ENCODE measurements at regions not wholly inside any gene's neighbourhood (a gene's known extent, or its start where the extent isn't known, plus 50 kb on each side); places are given as distances from the start of the nearest gene placed in this dataset.

DNA sequence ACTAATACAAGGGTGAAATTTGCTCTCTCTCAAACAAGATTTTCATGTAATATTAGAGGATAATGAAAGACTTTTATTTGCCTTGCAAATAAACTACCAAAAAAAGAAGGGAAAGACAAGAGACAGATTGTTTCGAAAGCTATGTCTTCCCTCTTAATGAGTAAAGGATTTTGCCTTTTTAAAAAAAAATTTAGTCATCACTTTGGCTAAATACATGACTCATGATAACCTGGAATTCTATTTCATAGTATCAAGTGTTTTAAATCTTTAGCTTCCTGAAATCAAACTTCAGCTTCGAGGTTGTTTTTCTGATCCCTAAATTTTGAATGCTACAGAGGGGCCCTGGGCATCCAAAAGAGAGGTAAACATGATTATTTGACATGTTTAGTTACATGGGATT is 144.4 kb downstream of the CCDC59 start:
- no peaks in the 10 kb centered on the region for H3K4me1 ChIP-seq (ENCODE audit: control insufficient read depth, insufficient read depth, low read length)
- Mint-ChIP-seq H3K27me3 (ENCODE audit: insufficient read depth) (no peaks in the 10 kb centered on the region), H3K36me3 (ENCODE audit: low read depth) (no peaks in the 10 kb centered on the region), H3K9me3 (peaks cover 43% of the 10 kb centered on the region), H3K27ac (no peak overlapping the region), H3K4me1 (no peaks in the 10 kb centered on the region), H3K4me3 (no peak overlapping the region)
- no peak overlapping the region for H3K9ac ChIP-seq (ENCODE audit: extremely low read depth, low read length, poor library complexity, severe bottlenecking)
- H3K36me3 ChIP-seq (ENCODE audit: control insufficient read depth, insufficient read depth, low read length), result no peaks in the 10 kb centered on the region
- DNase-seq, result no peak
- no peak overlapping the region for H3K27ac ChIP-seq (ENCODE audit: low read depth, low read length)
- WGBS, 2 experiments (ENCODE audit: insufficient coverage in 1 of 2, insufficient read length in 1 of 2), result 42% methylated on average over 2 of the region's 2 CpGs; no CpG with 5 or more reads in 1 of the 2 experiments
- H3K9me3 ChIP-seq (ENCODE audit: control insufficient read depth, low read length), result peaks cover 24% of the 10 kb centered on the region
- TF ChIP-seq CTCF (conservative IDR thresholded peaks at IDR 0.05), result no peak
- H3K27me3 ChIP-seq (ENCODE audit: control insufficient read depth, insufficient read depth, low read length, poor library complexity, severe bottlenecking), result no peaks in the 10 kb centered on the region
- H3K4me3 ChIP-seq (ENCODE audit: low read length), result no peak overlapping the region

- Mint-ChIP-seq H3K4me1 (no peaks in the 10 kb centered on the region), H3K9me3 (peaks cover 64% of the 10 kb centered on the region), H3K4me3 (no peak overlapping the region), H3K36me3 (ENCODE audit: low read depth) (no peaks in the 10 kb centered on the region), H3K27me3 (ENCODE audit: insufficient read depth) (no peaks in the 10 kb centered on the region), H3K27ac (no peak overlapping the region)
- H3K9ac ChIP-seq (ENCODE audit: extremely low read depth, low read length, poor library complexity, severe bottlenecking), result no peak overlapping the region
- H3K27me3 ChIP-seq (ENCODE audit: control insufficient read depth, insufficient read depth, low read length, poor library complexity, severe bottlenecking), result no peaks in the 10 kb centered on the region
- 89 to 96% methylated on average over 1 of the region's 1 CpG for WGBS, 2 experiments (ENCODE audit: insufficient coverage in 1 of 2, insufficient read length in 1 of 2)
- no peak for TF ChIP-seq CTCF (conservative IDR thresholded peaks at IDR 0.05)
- no peak overlapping the region for H3K27ac ChIP-seq (ENCODE audit: low read depth, low read length)
- no peak for DNase-seq
- H3K36me3 ChIP-seq (ENCODE audit: control insufficient read depth, insufficient read depth, low read length), result no peaks in the 10 kb centered on the region
- H3K4me3 ChIP-seq (ENCODE audit: low read length), result no peak overlapping the region
- peaks cover 38% of the 10 kb centered on the region for H3K9me3 ChIP-seq (ENCODE audit: control insufficient read depth, low read length)
- H3K4me1 ChIP-seq (ENCODE audit: control insufficient read depth, insufficient read depth, low read length), result no peaks in the 10 kb centered on the region
These were observed 147.3 kb downstream of the CCDC59 start for GRCh38 chr12:82210882-82211281.

- H3K36me3 ChIP-seq (ENCODE audit: control insufficient read depth, insufficient read depth, low read length), result no peaks in the 10 kb centered on the region
- Mint-ChIP-seq H3K9me3 (peaks cover 63% of the 10 kb centered on the region), H3K4me3 (no peak overlapping the region), H3K4me1 (no peaks in the 10 kb centered on the region), H3K36me3 (ENCODE audit: low read depth) (no peaks in the 10 kb centered on the region), H3K27ac (no peak overlapping the region), H3K27me3 (ENCODE audit: insufficient read depth) (no peaks in the 10 kb centered on the region)
- H3K4me3 ChIP-seq (ENCODE audit: low read length), result no peak overlapping the region
- H3K27ac ChIP-seq (ENCODE audit: low read depth, low read length), result no peak overlapping the region
- no peaks in the 10 kb centered on the region for H3K27me3 ChIP-seq (ENCODE audit: control insufficient read depth, insufficient read depth, low read length, poor library complexity, severe bottlenecking)
- peaks cover 36% of the 10 kb centered on the region for H3K9me3 ChIP-seq (ENCODE audit: control insufficient read depth, low read length)
- H3K9ac ChIP-seq (ENCODE audit: extremely low read depth, low read length, poor library complexity, severe bottlenecking), result no peak overlapping the region
- no peak for DNase-seq
- no peaks in the 10 kb centered on the region for H3K4me1 ChIP-seq (ENCODE audit: control insufficient read depth, insufficient read depth, low read length)
- WGBS, 2 experiments (ENCODE audit: insufficient coverage in 1 of 2, insufficient read length in 1 of 2), result 89 to 94% methylated on average over 1 to 9 of the region's 9 CpGs
- no peak for TF ChIP-seq CTCF (conservative IDR thresholded peaks at IDR 0.05)
These were observed 148.7 kb downstream of the CCDC59 start for GRCh38 chr12:82209533-82209932.
